Parathyroid adenoma (tissue), 2 donors: ENCODE measurements at regions not wholly inside any gene's neighbourhood (a gene's known extent, or its start where the extent isn't known, plus 50 kb on each side); places are given as distances from the start of the nearest gene placed in this dataset.
"Not testable (repeated sequence)": the region's sequence is repeated elsewhere in the genome, so short reads cannot be mapped to it uniquely, and the experiment has no call there.

Experiments used
- H2AFZ ChIP-seq: fragments of 300-600 bp; sonication (generic); one replicate; pipeline ENCODE4 v1.7.0; 2017; ENCODE audit warnings: antibody characterized with exemption, mild to moderate bottlenecking
- H3K27ac ChIP-seq: fragments of 300-600 bp; sonication (generic); one replicate; pipeline ENCODE4 v1.7.0; 2017
- H3K27me3 ChIP-seq: fragments of 300-600 bp; sonication (generic); one replicate; pipeline ENCODE4 v1.7.0; 2017; ENCODE audit warnings: low read length; ENCODE audit not compliant: control insufficient read depth, insufficient read depth
- H3K36me3 ChIP-seq: fragments of 300-600 bp; sonication (generic); one replicate; pipeline ENCODE4 v1.7.0; 2017; ENCODE audit warnings: low read length; ENCODE audit not compliant: control insufficient read depth, insufficient read depth
- H3K4me1 ChIP-seq: fragments of 300-600 bp; sonication (generic); one replicate; pipeline ENCODE4 v1.7.0; 2017; ENCODE audit warnings: control low read depth
- H3K4me2 ChIP-seq: fragments of 300-600 bp; sonication (generic); one replicate; pipeline ENCODE4 v1.7.0; 2017; ENCODE audit warnings: low read length
- H3K4me3 ChIP-seq: fragments of 300-600 bp; sonication (generic); one replicate; pipeline ENCODE4 v1.7.0; 2017; ENCODE audit warnings: low read depth, low read length
- H3K79me2 ChIP-seq: fragments of 300-600 bp; sonication (generic); one replicate; pipeline ENCODE4 v1.7.0; 2017; ENCODE audit warnings: control low read depth
- H3K9ac ChIP-seq: fragments of 300-600 bp; sonication (generic); one replicate; pipeline ENCODE4 v1.7.0; 2017; ENCODE audit warnings: mild to moderate bottlenecking
- H3K9me3 ChIP-seq: fragments of 300-600 bp; sonication (generic); one replicate; pipeline ENCODE4 v1.7.0; 2017; ENCODE audit warnings: low read length; ENCODE audit not compliant: control insufficient read depth
- donor health status: primary hyperparathyroidism.

GRCh38 chr2:87458938-87459337, 288.9 kb upstream of the PLGLB2 start:
- not testable (repeated sequence) for H3K9me3 ChIP-seq, H3K27ac ChIP-seq

GRCh38 chr2:87460104-87460503, 287.8 kb upstream of the PLGLB2 start:
- H3K4me3 ChIP-seq, H3K9ac ChIP-seq, H3K79me2 ChIP-seq, H3K4me2 ChIP-seq, H2AFZ ChIP-seq, H3K36me3 ChIP-seq, H3K27ac ChIP-seq, H3K9me3 ChIP-seq, H3K4me1 ChIP-seq, H3K27me3 ChIP-seq: not testable (repeated sequence)

More at GRCh38 chr2:87458938-87459337, 288.9 kb upstream of the PLGLB2 start:
- not testable (repeated sequence) for H3K79me2 ChIP-seq, H2AFZ ChIP-seq, H3K36me3 ChIP-seq, H3K27me3 ChIP-seq, H3K4me2 ChIP-seq, H3K9ac ChIP-seq, H3K4me1 ChIP-seq, H3K4me3 ChIP-seq

DNA sequence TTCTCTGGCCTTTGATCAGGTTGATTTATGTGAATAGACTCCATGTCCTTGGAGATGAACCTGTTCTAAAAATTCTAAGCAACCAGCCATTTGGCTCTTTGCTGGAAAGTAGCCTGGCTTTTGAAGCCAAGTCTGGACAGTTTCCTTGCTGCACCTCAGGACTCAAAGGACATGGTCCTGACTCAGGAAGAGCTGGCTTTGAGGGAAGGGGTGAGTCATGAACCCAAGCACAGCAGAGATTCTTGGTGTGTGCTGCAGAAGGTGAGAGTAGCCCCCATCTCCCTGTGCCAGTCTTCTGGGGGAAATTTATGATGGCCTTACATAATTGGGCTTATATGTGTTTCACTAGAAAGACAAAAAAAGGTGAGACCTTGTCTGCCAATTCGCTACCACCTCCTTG, 287.2 kb upstream of the PLGLB2 start:
- not testable (repeated sequence) for H3K27ac ChIP-seq, H3K79me2 ChIP-seq, H3K4me3 ChIP-seq, H3K27me3 ChIP-seq, H2AFZ ChIP-seq, H3K9me3 ChIP-seq, H3K4me2 ChIP-seq, H3K36me3 ChIP-seq, H3K4me1 ChIP-seq, H3K9ac ChIP-seq

DNA sequence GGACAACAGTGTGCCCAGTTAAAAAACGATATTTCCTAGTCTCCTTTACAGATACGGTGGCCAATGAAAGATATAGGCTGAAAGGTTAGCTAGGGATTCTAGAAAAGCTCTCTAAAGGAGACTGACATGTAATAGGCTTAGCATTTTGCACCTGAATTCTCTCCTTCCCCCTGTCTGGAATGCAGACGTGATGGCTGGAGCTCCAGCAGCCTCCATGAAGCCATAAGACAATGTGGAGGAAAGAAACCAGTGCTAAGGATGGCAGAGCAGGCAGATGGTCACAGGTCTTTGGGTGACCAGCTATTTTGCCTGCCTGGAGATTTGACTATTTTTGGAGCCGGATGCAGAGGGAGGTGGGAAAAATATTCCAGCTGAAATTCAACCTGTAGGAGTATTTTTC, 286.2 kb upstream of the PLGLB2 start:
- H3K27me3 ChIP-seq, H3K4me1 ChIP-seq, H3K27ac ChIP-seq, H3K9ac ChIP-seq, H3K79me2 ChIP-seq, H3K4me2 ChIP-seq, H3K4me3 ChIP-seq, H2AFZ ChIP-seq, H3K9me3 ChIP-seq, H3K36me3 ChIP-seq: not testable (repeated sequence)

GRCh38 chr2:87464219-87464618, 283.7 kb upstream of the PLGLB2 start:
- H3K36me3 ChIP-seq, H3K9me3 ChIP-seq, H3K4me2 ChIP-seq, H3K79me2 ChIP-seq, H2AFZ ChIP-seq, H3K9ac ChIP-seq, H3K27me3 ChIP-seq, H3K27ac ChIP-seq, H3K4me3 ChIP-seq, H3K4me1 ChIP-seq: not testable (repeated sequence)

- H3K9me3 ChIP-seq, H3K27ac ChIP-seq, H3K4me2 ChIP-seq, H2AFZ ChIP-seq, H3K4me1 ChIP-seq, H3K27me3 ChIP-seq, H3K36me3 ChIP-seq, H3K79me2 ChIP-seq, H3K4me3 ChIP-seq, H3K9ac ChIP-seq: not testable (repeated sequence)
Measured at GRCh38 chr2:87465730-87466129, 282.2 kb upstream of the PLGLB2 start.

- not testable (repeated sequence) for H3K4me3 ChIP-seq, H3K36me3 ChIP-seq, H3K27me3 ChIP-seq, H3K9ac ChIP-seq, H3K4me1 ChIP-seq, H3K27ac ChIP-seq, H3K4me2 ChIP-seq, H3K79me2 ChIP-seq, H2AFZ ChIP-seq, H3K9me3 ChIP-seq
Measured at GRCh38 chr2:87466591-87467120, 281.2 kb upstream of the PLGLB2 start.

GRCh38 chr2:87468429-87468981, 279.4 kb upstream of the PLGLB2 start:
- H3K4me3 ChIP-seq, H3K36me3 ChIP-seq, H2AFZ ChIP-seq, H3K9ac ChIP-seq, H3K27me3 ChIP-seq, H3K27ac ChIP-seq, H3K79me2 ChIP-seq, H3K4me2 ChIP-seq, H3K9me3 ChIP-seq, H3K4me1 ChIP-seq: not testable (repeated sequence)

DNA sequence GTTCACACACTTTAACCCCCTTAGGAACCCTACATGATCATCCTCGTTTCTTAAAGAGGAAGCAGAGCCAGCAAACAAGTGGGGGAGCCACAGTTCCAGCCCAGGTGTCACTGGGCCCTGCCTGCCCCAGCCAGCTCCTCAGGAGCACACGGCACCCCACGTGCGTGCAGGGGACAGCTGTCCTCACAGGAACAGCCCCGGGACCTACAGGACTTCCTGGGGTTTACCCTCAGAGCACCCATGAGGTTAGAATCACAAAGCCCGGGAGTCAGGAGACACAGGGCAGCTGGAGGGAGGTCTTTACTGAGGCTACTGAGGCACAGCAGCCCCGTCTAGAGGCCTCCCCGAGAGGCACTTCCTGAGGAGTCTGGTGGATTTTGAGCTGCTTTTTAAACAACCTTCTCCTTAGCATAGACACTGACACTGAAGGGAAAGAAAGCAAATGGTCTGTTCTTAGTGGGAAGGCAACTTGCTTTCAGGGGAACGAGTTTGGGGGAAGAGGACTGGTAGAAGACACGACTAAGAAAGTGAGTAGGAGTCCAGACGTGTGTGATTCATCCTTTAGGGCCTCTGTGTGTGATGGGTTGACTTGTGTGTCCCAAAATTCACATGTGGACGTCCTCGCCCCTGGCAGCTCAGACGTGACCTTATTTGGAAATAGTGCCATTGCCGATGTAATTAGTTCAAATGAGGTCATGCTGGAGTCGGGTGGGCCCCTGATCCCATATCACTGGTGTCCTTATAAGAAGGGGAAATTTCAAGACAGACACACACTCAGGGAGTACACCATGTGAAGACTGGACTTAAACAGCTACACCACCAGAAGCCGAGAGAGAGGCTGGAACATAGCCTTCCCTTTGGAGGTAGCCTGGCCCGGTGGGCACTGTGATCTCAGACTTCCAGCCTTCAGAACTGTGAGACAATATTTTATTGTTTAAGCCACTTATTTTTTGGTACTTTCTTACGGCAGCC, 278.4 kb upstream of the PLGLB2 start:
- not testable (repeated sequence) for H3K27ac ChIP-seq, H3K4me3 ChIP-seq, H3K4me1 ChIP-seq

GRCh38 chr2:87470381-87471380, 277.2 kb upstream of the PLGLB2 start:
- not testable (repeated sequence) for H3K4me2 ChIP-seq, H3K36me3 ChIP-seq, H3K79me2 ChIP-seq, H3K4me1 ChIP-seq, H3K4me3 ChIP-seq, H2AFZ ChIP-seq, H3K27ac ChIP-seq, H3K9me3 ChIP-seq, H3K27me3 ChIP-seq, H3K9ac ChIP-seq

More for the DNA sequence above, 278.4 kb upstream of the PLGLB2 start:
- H2AFZ ChIP-seq, H3K9me3 ChIP-seq, H3K4me2 ChIP-seq, H3K36me3 ChIP-seq, H3K27me3 ChIP-seq, H3K9ac ChIP-seq, H3K79me2 ChIP-seq: not testable (repeated sequence)
